Uterus (tissue), 2 donors: ENCODE measurements at regions not wholly inside any gene's neighbourhood (a gene's known extent, or its start where the extent isn't known, plus 50 kb on each side); places are given as distances from the start of the nearest gene placed in this dataset.

ENCODE experiments used
- POLR2A ChIP-seq, 2 donors: fragments of 450-650 bp; IDR thresholded peaks; one replicate each; pipeline ENCODE4 v1.6.1; 2016; ENCODE audit warnings: antibody characterized with exemption in 2 of 2, mild to moderate bottlenecking in 1 of 2, moderate library complexity in 1 of 2
- TF ChIP-seq, protein P1 (sequence below), 4 experiments: fragments of 200-600 bp in 2 of 4; fragments of 450-650 bp in 2 of 4; sonication (generic) in 2 of 4; IDR thresholded peaks; one replicate each; pipeline ENCODE4 v1.5.1; 2016 to 2019; ENCODE audit warnings: antibody characterized with exemption in 4 of 4, mild to moderate bottlenecking in 2 of 4, moderate library complexity in 1 of 4

DNA sequence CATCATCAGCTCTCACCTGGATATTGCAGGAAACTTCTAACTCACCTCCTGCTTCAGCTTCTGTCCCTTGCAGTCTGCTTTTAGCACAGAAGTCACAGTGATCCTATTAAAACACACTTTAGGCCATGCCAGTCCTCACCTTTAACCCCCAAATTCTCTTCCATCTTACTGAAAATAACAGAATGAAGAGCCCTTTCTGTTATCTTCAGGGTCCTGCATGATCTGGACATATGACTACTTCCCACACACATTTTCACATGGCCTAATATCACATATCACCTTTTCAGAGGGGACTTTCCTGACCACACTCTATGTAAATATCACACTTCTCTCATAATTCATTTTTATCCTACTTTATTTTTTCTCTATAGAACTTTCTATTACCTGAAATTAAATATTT, 550.6 kb upstream of the CLINT1 start:
- TF ChIP-seq POLR2A (IDR thresholded peaks at IDR 0.05) = no peak
- TF ChIP-seq, protein P1, sequence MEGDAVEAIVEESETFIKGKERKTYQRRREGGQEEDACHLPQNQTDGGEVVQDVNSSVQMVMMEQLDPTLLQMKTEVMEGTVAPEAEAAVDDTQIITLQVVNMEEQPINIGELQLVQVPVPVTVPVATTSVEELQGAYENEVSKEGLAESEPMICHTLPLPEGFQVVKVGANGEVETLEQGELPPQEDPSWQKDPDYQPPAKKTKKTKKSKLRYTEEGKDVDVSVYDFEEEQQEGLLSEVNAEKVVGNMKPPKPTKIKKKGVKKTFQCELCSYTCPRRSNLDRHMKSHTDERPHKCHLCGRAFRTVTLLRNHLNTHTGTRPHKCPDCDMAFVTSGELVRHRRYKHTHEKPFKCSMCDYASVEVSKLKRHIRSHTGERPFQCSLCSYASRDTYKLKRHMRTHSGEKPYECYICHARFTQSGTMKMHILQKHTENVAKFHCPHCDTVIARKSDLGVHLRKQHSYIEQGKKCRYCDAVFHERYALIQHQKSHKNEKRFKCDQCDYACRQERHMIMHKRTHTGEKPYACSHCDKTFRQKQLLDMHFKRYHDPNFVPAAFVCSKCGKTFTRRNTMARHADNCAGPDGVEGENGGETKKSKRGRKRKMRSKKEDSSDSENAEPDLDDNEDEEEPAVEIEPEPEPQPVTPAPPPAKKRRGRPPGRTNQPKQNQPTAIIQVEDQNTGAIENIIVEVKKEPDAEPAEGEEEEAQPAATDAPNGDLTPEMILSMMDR (IDR thresholded peaks at IDR 0.05) = no peak
